SU-DHL-6 (cell line): ENCODE measurements at regions not wholly inside any gene's neighbourhood (a gene's known extent, or its start where the extent isn't known, plus 50 kb on each side); places are given as distances from the start of the nearest gene placed in this dataset.

ENCODE experiments used
- EZH2phosphoT487 ChIP-seq: fragments of 200-600 bp; sonication (generic), shearing (Covaris generic); conservative IDR thresholded peaks from 2 replicates; pipeline ENCODE4 v1.6.1; 2018; ENCODE audit warnings: mild to moderate bottlenecking, antibody characterized with exemption, low read length, moderate library complexity, mixed read lengths
- TF ChIP-seq, protein P1 (sequence below): fragments of 200-600 bp; sonication (generic); IDR thresholded peaks from one replicate; pipeline ENCODE4 v1.5.1; 2017; ENCODE audit warnings: antibody characterized with exemption, mild to moderate bottlenecking, low read length, moderate library complexity; ENCODE audit not compliant: insufficient read depth, poor library complexity, severe bottlenecking

DNA sequence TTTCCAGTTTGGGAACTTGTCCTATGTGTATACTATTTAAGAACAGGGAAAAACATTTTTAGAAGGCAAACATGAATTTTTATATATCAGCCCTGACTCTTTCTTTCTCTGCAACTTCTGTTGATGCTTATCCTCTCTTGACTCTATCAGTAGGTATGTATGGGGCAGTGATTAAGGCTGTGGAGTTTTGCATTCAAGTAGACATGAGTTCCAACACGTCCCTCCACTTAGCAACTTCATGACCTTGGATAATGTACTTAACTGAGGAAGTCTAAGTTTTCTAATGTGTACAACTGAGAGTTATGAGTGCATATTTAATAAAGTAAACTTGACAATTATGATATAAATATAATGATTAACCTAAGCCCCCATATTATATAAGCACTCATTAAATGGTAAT is 414.6 kb downstream of the TDRD3 start:
- TF ChIP-seq, protein P1, sequence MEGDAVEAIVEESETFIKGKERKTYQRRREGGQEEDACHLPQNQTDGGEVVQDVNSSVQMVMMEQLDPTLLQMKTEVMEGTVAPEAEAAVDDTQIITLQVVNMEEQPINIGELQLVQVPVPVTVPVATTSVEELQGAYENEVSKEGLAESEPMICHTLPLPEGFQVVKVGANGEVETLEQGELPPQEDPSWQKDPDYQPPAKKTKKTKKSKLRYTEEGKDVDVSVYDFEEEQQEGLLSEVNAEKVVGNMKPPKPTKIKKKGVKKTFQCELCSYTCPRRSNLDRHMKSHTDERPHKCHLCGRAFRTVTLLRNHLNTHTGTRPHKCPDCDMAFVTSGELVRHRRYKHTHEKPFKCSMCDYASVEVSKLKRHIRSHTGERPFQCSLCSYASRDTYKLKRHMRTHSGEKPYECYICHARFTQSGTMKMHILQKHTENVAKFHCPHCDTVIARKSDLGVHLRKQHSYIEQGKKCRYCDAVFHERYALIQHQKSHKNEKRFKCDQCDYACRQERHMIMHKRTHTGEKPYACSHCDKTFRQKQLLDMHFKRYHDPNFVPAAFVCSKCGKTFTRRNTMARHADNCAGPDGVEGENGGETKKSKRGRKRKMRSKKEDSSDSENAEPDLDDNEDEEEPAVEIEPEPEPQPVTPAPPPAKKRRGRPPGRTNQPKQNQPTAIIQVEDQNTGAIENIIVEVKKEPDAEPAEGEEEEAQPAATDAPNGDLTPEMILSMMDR, result no peak
- no peak for TF ChIP-seq EZH2phosphoT487
